ENCODE measurements at regions not wholly inside any gene's neighbourhood (a gene's known extent, or its start where the extent isn't known, plus 50 kb on each side); places are given as distances from the start of the nearest gene placed in this dataset.

DNA sequence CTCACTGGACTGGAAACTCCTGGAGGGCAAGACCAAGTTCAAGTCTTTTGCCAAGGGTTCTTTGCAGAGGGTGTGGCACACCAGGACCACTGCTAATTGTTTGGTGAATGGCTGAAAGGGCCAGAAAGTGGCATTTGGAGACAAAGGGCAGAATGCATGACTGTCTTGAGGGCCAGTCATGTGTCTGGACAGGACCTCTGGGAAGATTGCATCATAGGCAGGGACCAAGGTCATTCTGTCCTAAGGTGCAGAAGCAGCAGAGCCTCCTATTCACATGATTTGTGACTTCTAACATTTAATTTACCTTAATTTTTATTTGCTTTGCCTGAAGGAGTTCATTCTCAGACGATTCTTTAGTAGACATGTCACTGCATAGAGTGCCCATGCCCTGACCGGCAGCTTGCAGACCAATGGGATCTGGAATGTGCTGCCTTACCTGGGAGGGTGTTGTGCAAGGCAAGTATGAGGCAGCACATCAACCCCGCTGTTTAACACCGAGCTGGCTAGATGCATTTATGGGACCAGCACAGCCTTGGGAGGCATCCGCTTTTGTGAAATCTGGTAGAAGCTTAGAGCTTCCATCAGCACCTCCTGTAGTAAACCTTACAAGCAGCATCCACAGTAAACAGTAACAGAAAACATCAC, 62.3 kb upstream of the MAF start:
- 88 to 89% methylated on average over 5 of the region's 5 CpGs for WGBS, 2 donors
- H3K4me3 ChIP-seq = no peak overlapping the region
- intact Hi-C loops (cut with DNase I) = no loop called here
- no peak overlapping the region for H3K27ac ChIP-seq
- no peak for DNase-seq
- no peaks in the 10 kb centered on the region for H3K27me3 ChIP-seq
- no peaks in the 10 kb centered on the region for H3K36me3 ChIP-seq
- no peaks in the 10 kb centered on the region for H3K9me3 ChIP-seq
- no peaks in the 10 kb centered on the region for H3K4me1 ChIP-seq
- TF ChIP-seq, protein P1, sequence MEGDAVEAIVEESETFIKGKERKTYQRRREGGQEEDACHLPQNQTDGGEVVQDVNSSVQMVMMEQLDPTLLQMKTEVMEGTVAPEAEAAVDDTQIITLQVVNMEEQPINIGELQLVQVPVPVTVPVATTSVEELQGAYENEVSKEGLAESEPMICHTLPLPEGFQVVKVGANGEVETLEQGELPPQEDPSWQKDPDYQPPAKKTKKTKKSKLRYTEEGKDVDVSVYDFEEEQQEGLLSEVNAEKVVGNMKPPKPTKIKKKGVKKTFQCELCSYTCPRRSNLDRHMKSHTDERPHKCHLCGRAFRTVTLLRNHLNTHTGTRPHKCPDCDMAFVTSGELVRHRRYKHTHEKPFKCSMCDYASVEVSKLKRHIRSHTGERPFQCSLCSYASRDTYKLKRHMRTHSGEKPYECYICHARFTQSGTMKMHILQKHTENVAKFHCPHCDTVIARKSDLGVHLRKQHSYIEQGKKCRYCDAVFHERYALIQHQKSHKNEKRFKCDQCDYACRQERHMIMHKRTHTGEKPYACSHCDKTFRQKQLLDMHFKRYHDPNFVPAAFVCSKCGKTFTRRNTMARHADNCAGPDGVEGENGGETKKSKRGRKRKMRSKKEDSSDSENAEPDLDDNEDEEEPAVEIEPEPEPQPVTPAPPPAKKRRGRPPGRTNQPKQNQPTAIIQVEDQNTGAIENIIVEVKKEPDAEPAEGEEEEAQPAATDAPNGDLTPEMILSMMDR (IDR thresholded peaks at IDR 0.05) = no peak
- TF ChIP-seq EP300 (IDR thresholded peaks at IDR 0.05) (no peak), POLR2AphosphoS5 (IDR thresholded peaks at IDR 0.05) (no peak), POLR2A (IDR thresholded peaks at IDR 0.05) (no peak)

DNA sequence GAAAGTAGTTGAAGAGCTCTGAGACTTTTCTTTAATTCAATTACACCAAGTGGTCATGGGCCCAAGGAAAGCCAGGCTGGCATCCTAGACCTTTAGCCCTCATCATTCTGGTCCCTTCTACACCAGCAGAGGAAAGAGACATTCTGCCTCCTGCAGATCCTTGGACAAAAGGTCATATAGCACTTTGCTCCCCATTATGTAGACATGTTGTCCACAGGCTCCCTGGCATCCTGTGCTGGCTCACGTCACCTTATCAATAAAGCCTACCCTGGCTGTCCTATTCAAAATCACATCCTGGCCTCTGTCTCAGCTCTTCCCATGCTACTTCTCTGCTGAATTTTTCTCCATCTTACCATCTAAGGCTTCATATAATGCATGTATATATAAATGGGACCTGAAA, 61.6 kb upstream of the MAF start:
- DNase-seq = no peak
- H3K27ac ChIP-seq = no peak overlapping the region
- TF ChIP-seq EP300 (IDR thresholded peaks at IDR 0.05) = no peak
- no peak for TF ChIP-seq POLR2AphosphoS5 (IDR thresholded peaks at IDR 0.05)
- TF ChIP-seq POLR2A (IDR thresholded peaks at IDR 0.05) = no peak
- TF ChIP-seq, protein P1 (IDR thresholded peaks at IDR 0.05) = no peak
- 95 to 99% methylated on average over 1 of the region's 1 CpG for WGBS, 2 donors
- no peaks in the 10 kb centered on the region for H3K9me3 ChIP-seq
- H3K4me3 ChIP-seq = no peak overlapping the region
- H3K4me1 ChIP-seq = no peaks in the 10 kb centered on the region
- H3K27me3 ChIP-seq = no peaks in the 10 kb centered on the region
- intact Hi-C loops (cut with DNase I) = no loop called here
- no peaks in the 10 kb centered on the region for H3K36me3 ChIP-seq

DNA sequence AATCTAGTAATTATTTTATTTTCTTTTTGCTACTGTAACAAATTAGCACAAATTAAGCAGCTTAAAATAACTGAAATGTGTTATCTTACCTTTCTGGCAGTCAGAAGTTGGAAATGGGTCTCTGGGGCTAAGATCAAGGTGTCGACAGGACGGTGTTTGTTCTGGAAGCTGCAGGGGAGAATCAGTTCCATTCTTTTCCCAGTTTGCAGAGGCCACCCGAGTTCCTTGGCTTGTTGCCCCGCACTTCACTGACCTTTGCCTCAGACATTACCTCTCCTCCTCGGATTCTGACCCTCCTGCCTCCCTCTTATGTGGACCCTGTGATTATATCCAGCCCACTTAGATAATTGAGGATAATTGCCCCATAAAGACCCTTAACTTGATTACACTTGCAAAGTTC, 61.0 kb upstream of the MAF start:
- Histone ChIP-seq H3K4me1 (no peaks in the 10 kb centered on the region), H3K9me3 (no peaks in the 10 kb centered on the region), H3K27me3 (no peaks in the 10 kb centered on the region), H3K36me3 (no peaks in the 10 kb centered on the region), H3K27ac (no peak overlapping the region), H3K4me3 (no peak overlapping the region)
- TF ChIP-seq EP300 (IDR thresholded peaks at IDR 0.05) (no peak), POLR2A (IDR thresholded peaks at IDR 0.05) (no peak), POLR2AphosphoS5 (IDR thresholded peaks at IDR 0.05) (no peak)
- TF ChIP-seq, protein P1 (IDR thresholded peaks at IDR 0.05) = no peak
- WGBS, 2 donors = 76 to 87% methylated on average over 5 of the region's 5 CpGs
- intact Hi-C loops (cut with DNase I) = no loop called here
- no peak for DNase-seq

- intact Hi-C loops (cut with DNase I) = no loop called here
- DNase-seq = no peak
These were observed 58.8 kb upstream of the MAF start for GRCh38 chr16:79659344-79659743.

More at GRCh38 chr16:79659344-79659743, 58.8 kb upstream of the MAF start:
- 79 to 88% methylated on average over 5 of the region's 5 CpGs for WGBS, 2 donors
- H3K36me3 ChIP-seq = no peaks in the 10 kb centered on the region
- TF ChIP-seq, protein P1 (IDR thresholded peaks at IDR 0.05) = no peak
- TF ChIP-seq POLR2AphosphoS5 (IDR thresholded peaks at IDR 0.05) (no peak), EP300 (IDR thresholded peaks at IDR 0.05) (no peak), POLR2A (IDR thresholded peaks at IDR 0.05) (no peak)
- H3K9me3 ChIP-seq = no peaks in the 10 kb centered on the region
- no peak overlapping the region for H3K4me3 ChIP-seq
- H3K27me3 ChIP-seq = no peaks in the 10 kb centered on the region
- no peaks in the 10 kb centered on the region for H3K4me1 ChIP-seq
- no peak overlapping the region for H3K27ac ChIP-seq
